HCT116 (cell line): ENCODE measurements at regions not wholly inside any gene's neighbourhood (a gene's known extent, or its start where the extent isn't known, plus 50 kb on each side); places are given as distances from the start of the nearest gene placed in this dataset.

Experiments used
- ATAC-seq: fragments of 200-7000 bp; cut with Tn5 transposase; 2 replicates; pipeline ENCODE4 v1.9.1; 2020; ENCODE audit warnings: mild to moderate bottlenecking, moderate library complexity
- BruUV-seq: library from RNA; stranded (reverse); fragments of 400-500 nt; replicated peaks from 2 replicates; lab custom pipeline; 2021; lab: Mats Ljungman, UMichigan
- CTCF ChIA-PET: fragments of 300-600 bp; sonication (Branson Sonifier 250); formaldehyde crosslinking; loops from one replicate; lab custom pipeline; 2021; ENCODE audit warnings: antibody characterized with exemption; lab: Charles Lee
- POLR2A ChIA-PET: fragments of 300-600, 350-600 bp; sonication (Branson Sonifier 250); formaldehyde crosslinking; loops from one replicate; lab custom pipeline; 2021; ENCODE audit warnings: antibody characterized with exemption; lab: Charles Lee
- RAD21 ChIA-PET, 2 experiments: fragments of 300-600 bp; sonication (Branson Sonifier 250); formaldehyde crosslinking; loops; one replicate each; lab custom pipeline; 2023; ENCODE audit warnings: low total read pairs in 2 of 2; ENCODE audit not compliant: uncharacterized antibody in 2 of 2, unreplicated experiment in 2 of 2, low non-redundant PET in 1 of 2; lab: Charles Lee
- DNase-seq: peaks from one replicate; pipeline ENCODE4 v3.0.0-alpha.2; 2010; ENCODE audit warnings: low read depth, low spot score
- H2AFZ ChIP-seq: fragments of 200-600 bp; shearing (Covaris generic), sonication (generic); 2 replicates; pipeline ENCODE4 v1.6.1; 2017; ENCODE audit warnings: low read depth, mixed run types, mixed read lengths, antibody characterized with exemption, low read length; ENCODE audit not compliant: poor library complexity, severe bottlenecking
- H3K27ac ChIP-seq: 2 replicates; pipeline ENCODE4 v1.5.1; 2012; ENCODE audit warnings: low read depth, low read length
- H3K27me3 ChIP-seq: fragments of 200-600 bp; sonication (generic); 2 replicates; pipeline ENCODE4 v1.6.1; 2016; ENCODE audit warnings: mixed run types, low read length, mixed read lengths; ENCODE audit not compliant: insufficient read depth
- H3K36me3 ChIP-seq, 2 experiments: fragments of 200-500 bp in 1 of 2; fragments of 200-600 bp in 1 of 2; sonication (Bioruptor generic) in 1 of 2; sonication (generic) in 1 of 2; 2 replicates each; pipeline versions ENCODE4 v1.5.1 to v1.6.1; 2014 to 2016; ENCODE audit warnings: low read length in 2 of 2, inconsistent platforms in 1 of 2, mixed read lengths in 1 of 2, mixed run types in 1 of 2; ENCODE audit not compliant: insufficient read depth in 2 of 2, control insufficient read depth in 1 of 2
- H3K4me1 ChIP-seq, 2 experiments: fragments of 200-600 bp in 1 of 2; sonication (generic) in 1 of 2; 2 replicates each; pipeline versions ENCODE4 v1.5.1 to v1.6.1; 2012 to 2017; ENCODE audit warnings: low read length in 2 of 2, inconsistent platforms in 1 of 2, mild to moderate bottlenecking in 1 of 2, mixed read lengths in 1 of 2, mixed run types in 1 of 2, moderate library complexity in 1 of 2; ENCODE audit not compliant: insufficient read depth in 2 of 2, control insufficient read depth in 1 of 2
- H3K4me2 ChIP-seq: fragments of 200-600 bp; sonication (generic); 2 replicates; pipeline ENCODE4 v1.6.1; 2017; ENCODE audit warnings: mixed run types, low read length, mixed read lengths
- H3K4me3 ChIP-seq, 2 experiments: fragments of 200-600 bp in 1 of 2; sonication (generic) in 1 of 2; replicated peaks in 1 of 2; 2 replicates each; pipeline ENCODE4 v1.5.1; 2011 to 2016; ENCODE audit warnings: low read length in 2 of 2, control low read depth in 1 of 2, low read depth in 1 of 2, mild to moderate bottlenecking in 1 of 2, mixed read lengths in 1 of 2, mixed run types in 1 of 2
- H3K79me2 ChIP-seq: fragments of 200-600 bp; sonication (generic); 2 replicates; pipeline ENCODE4 v1.6.1; 2017; ENCODE audit warnings: mild to moderate bottlenecking, mixed run types, low read length, moderate library complexity, mixed read lengths; ENCODE audit not compliant: insufficient read depth
- H3K9ac ChIP-seq: fragments of 200-600 bp; sonication (generic); 2 replicates; pipeline ENCODE4 v1.6.1; 2016; ENCODE audit warnings: low read length, mixed read lengths
- H3K9me2 ChIP-seq: fragments of 200-600 bp; sonication (generic), shearing (Covaris generic); 2 replicates; pipeline ENCODE4 v1.6.1; 2017; ENCODE audit warnings: mixed run types, mild to moderate bottlenecking, moderate library complexity; ENCODE audit not compliant: insufficient read depth
- H3K9me3 ChIP-seq, 2 experiments: fragments of 200-500 bp in 1 of 2; fragments of 200-600 bp in 1 of 2; sonication (Bioruptor generic) in 1 of 2; sonication (generic) in 1 of 2; 2 replicates each; pipeline ENCODE4 v1.6.1; 2014 to 2017; ENCODE audit warnings: low read length in 2 of 2, mixed read lengths in 2 of 2, inconsistent platforms in 1 of 2, low read depth in 1 of 2, mild to moderate bottlenecking in 1 of 2, mixed run types in 1 of 2, moderate library complexity in 1 of 2; ENCODE audit not compliant: control insufficient read depth in 1 of 2, insufficient read depth in 1 of 2
- H4K20me1 ChIP-seq: fragments of 200-600 bp; sonication (generic), shearing (Covaris generic); 2 replicates; pipeline ENCODE4 v1.6.1; 2017; ENCODE audit warnings: mixed run types, mild to moderate bottlenecking, moderate library complexity; ENCODE audit not compliant: insufficient read depth
- EGR1 ChIP-seq: IDR thresholded peaks from 2 replicates; pipeline ENCODE4 v1.6.1; 2012; ENCODE audit warnings: low read depth
- EZH2 ChIP-seq: fragments of 200-600 bp; sonication (generic); IDR thresholded peaks from 2 replicates; pipeline ENCODE4 v1.6.1; 2017; ENCODE audit warnings: antibody characterized with exemption, mixed run types
- FOSL1 ChIP-seq: IDR thresholded peaks from 2 replicates; pipeline ENCODE4 v1.6.1; 2012; ENCODE audit warnings: low read depth
- MAX ChIP-seq: IDR thresholded peaks from 2 replicates; pipeline ENCODE4 v1.6.1; 2012
- POLR2A ChIP-seq: IDR thresholded peaks from 2 replicates; pipeline ENCODE4 v1.7.0; 2011; ENCODE audit warnings: borderline replicate concordance; ENCODE audit not compliant: insufficient read depth, insufficient read length; ENCODE audit errors: extremely low read depth
- RAD21 ChIP-seq: IDR thresholded peaks from 2 replicates; pipeline ENCODE4 v1.6.1; 2012; ENCODE audit warnings: low read depth, mild to moderate bottlenecking
- REST ChIP-seq: IDR thresholded peaks from 2 replicates; pipeline ENCODE4 v1.6.1; 2012; ENCODE audit warnings: low read depth
- SRF ChIP-seq: IDR thresholded peaks from 2 replicates; pipeline ENCODE4 v1.6.1; 2012; ENCODE audit warnings: low read depth
- YY1 ChIP-seq: IDR thresholded peaks from 2 replicates; pipeline ENCODE4 v1.6.1; 2011; ENCODE audit warnings: low read length, low read depth, moderate library complexity, mild to moderate bottlenecking; ENCODE audit not compliant: insufficient replicate concordance; ENCODE audit errors: extremely low read depth
- ZFX ChIP-seq: fragments of 450-650 bp; IDR thresholded peaks from 2 replicates; pipeline ENCODE4 v1.6.1; 2017
- intact Hi-C: fragments of 100-400 bp; cut with micrococcal nuclease; formaldehyde crosslinking; loops from 2 replicates; pipeline ENCODE4 v1.10.0; 2022

- no peak overlapping the region for H3K27ac ChIP-seq
- no peak for TF ChIP-seq FOSL1
- TF ChIP-seq YY1: no peak
- no peak for TF ChIP-seq REST
- no peak for TF ChIP-seq MAX
- no peak for TF ChIP-seq ZFX
- TF ChIP-seq SRF: no peak
- TF ChIP-seq EGR1: no peak
- TF ChIP-seq POLR2A: no peak
- no peak for TF ChIP-seq EZH2
- no peak for TF ChIP-seq RAD21
- no peaks in the 10 kb centered on the region for H3K27me3 ChIP-seq
- CTCF ChIA-PET: no interaction called here
- H3K4me2 ChIP-seq: no peak overlapping the region
- H3K79me2 ChIP-seq: no peaks in the 10 kb centered on the region
- peaks cover 51 to 53% of the 10 kb centered on the region in 2 experiments; a peak in 3 of 4 replicates for H3K9me3 ChIP-seq
- H3K9ac ChIP-seq: no peak overlapping the region
- POLR2A ChIA-PET: no interaction called here
- no peaks in the 10 kb centered on the region for H3K9me2 ChIP-seq
- intact Hi-C loops: no loop called here
- no peak for ATAC-seq
- BruUV-seq: no TSS peak
- no peak for DNase-seq
- no peak overlapping the region for H2AFZ ChIP-seq
- H3K36me3 ChIP-seq: no peaks in the 10 kb centered on the region
- no peaks in the 10 kb centered on the region; a peak in 1 of 4 replicates for H3K4me1 ChIP-seq
- RAD21 ChIA-PET: no interaction called here
- H3K4me3 ChIP-seq: no peak overlapping the region
- no peaks in the 10 kb centered on the region for H4K20me1 ChIP-seq
Measured at GRCh38 chr16:80104401-80104800, 436.4 kb upstream of the DYNLRB2 start.
